ENCODE measurements at regions not wholly inside any gene's neighbourhood (a gene's known extent, or its start where the extent isn't known, plus 50 kb on each side); places are given as distances from the start of the nearest gene placed in this dataset.

GRCh38 chr5:165903835-165904234, 2387.6 kb upstream of the WWC1 start:
- TF ChIP-seq KDM4B (CRISPR knock-in tag; IDR thresholded peaks at IDR 0.05) (no peak), ZNF280B (CRISPR knock-in tag; IDR thresholded peaks at IDR 0.05; ENCODE audit: borderline replicate concordance) (no peak), ETV6 (CRISPR knock-in tag; conservative IDR thresholded peaks at IDR 0.05) (no peak), POLR2A (IDR thresholded peaks at IDR 0.05; ENCODE audit: insufficient read depth in 1 of 2, low read depth in 2 of 2, low read length in 2 of 2) (no peak), ASH2L (IDR thresholded peaks at IDR 0.05; ENCODE audit: insufficient read length, low read depth, low read length) (no peak), NR2F6 (IDR thresholded peaks at IDR 0.05) (no peak), NR2F6 (CRISPR knock-in tag; IDR thresholded peaks at IDR 0.05) (no peak), ATF7 (IDR thresholded peaks at IDR 0.05) (no peak), ATF7 (CRISPR knock-in tag; IDR thresholded peaks at IDR 0.05) (no peak), SP4 (CRISPR knock-in tag; IDR thresholded peaks at IDR 0.05) (no peak), E2F5 (CRISPR knock-in tag; conservative IDR thresholded peaks at IDR 0.05) (no peak)
